Activated CD8-positive, alpha-beta memory T cell treated with anti-CD3 and anti-CD28 coated beads for 36 hours (primary cell): ENCODE measurements at regions not wholly inside any gene's neighbourhood (a gene's known extent, or its start where the extent isn't known, plus 50 kb on each side); places are given as distances from the start of the nearest gene placed in this dataset.
"Not testable (repeated sequence)": the region's sequence is repeated elsewhere in the genome, so short reads cannot be mapped to it uniquely, and the experiment has no call there.

ENCODE experiments used
- CTCF ChIA-PET: fragments of 350-600 bp; sonication (Branson Sonifier 250); formaldehyde crosslinking; loops from one replicate; lab custom pipeline; 2021; ENCODE audit warnings: antibody characterized with exemption; lab: Charles Lee
- POLR2A ChIA-PET: fragments of 350-600 bp; sonication (Branson Sonifier 250); formaldehyde crosslinking; loops from one replicate; lab custom pipeline; 2021; ENCODE audit warnings: antibody characterized with exemption; lab: Charles Lee

GRCh38 chr2:238518172-238518820, 91.6 kb downstream of the ASB1 start:
- ChIA-PET CTCF (no interaction called here), POLR2A (no interaction called here)

DNA sequence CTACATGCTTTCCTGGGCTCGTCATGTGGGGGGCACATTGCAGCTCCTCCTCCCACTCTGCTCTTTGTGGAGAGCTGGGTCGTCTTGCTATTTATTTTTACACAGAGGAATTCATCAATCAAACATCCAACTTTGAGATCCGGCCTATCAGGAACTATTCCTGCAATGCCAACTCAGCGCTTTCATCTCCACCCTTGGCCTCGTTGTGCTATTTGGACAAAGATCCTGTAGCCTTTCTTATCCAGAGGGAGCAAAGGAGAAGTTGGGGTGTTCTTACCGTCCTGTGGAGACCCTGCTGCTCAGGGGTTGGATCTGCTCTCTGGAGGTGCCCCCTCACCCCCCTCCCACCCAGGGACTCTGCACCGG, 92.1 kb downstream of the ASB1 start:
- ChIA-PET POLR2A (no interaction called here), CTCF (no interaction called here)

GRCh38 chr2:238520359-238520886, 93.7 kb downstream of the ASB1 start:
- ChIA-PET POLR2A (no interaction called here), CTCF (interaction anchor here (0.5 kb wide), 1 partner anchor 23 kb away, joined by 3 read pairs; no protein-coding TSS in a partner anchor)

- ChIA-PET POLR2A (no interaction called here), CTCF (no interaction called here)
Observed at GRCh38 chr2:238521002-238521401, 94.3 kb downstream of the ASB1 start.

GRCh38 chr2:238521870-238522269, 95.1 kb downstream of the ASB1 start:
- ChIA-PET CTCF (no interaction called here), POLR2A (no interaction called here)

DNA sequence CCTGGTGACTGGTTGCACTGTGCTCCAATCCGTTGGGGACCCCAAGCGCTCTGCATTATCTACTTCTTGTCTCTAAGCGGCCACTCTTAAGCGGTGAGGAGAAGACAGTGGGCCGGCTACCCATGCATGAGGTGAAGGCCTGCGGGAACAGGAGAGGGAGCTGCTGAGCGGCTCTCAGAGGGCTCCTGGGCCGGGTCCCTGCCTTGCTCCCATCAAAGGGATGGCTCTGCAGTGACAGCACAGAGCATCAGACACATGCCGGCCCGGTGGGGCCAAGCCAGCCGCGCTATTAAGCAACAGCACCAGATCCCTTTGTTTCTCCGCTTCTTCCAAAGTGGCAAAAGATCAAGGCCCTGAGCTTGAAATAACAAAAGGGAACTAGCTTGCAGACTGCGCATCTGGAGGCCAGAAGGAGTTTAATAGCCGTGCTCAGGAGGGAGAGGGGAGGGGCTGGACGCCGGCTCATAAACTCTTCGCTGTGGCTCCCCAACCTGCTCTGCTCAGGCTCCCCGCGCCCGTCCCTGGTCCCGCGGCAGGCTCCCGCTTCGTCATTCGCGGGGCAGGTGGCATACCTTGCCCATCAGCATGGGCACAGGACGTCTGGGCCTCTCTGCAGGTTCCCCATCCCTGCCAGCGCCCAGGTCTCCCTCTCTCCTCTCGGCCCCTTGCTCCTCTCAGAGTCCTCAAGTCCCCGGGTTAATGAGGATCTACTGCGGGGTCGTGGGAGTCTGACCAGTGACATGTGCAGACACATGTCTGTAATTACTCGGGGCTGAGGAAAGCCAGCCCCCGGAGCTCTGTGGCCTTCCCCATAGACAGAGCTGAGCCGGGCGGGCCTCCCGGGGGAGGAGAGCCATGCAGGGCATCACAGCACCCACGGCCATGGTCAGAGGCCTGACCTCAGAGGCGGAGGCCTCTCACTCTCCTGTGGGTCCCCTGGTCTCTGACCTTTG, 96.7 kb downstream of the ASB1 start:
- ChIA-PET CTCF (no interaction called here), POLR2A (no interaction called here)

GRCh38 chr2:238524426-238524983, 97.8 kb downstream of the ASB1 start:
- CTCF ChIA-PET: no interaction called here
- POLR2A ChIA-PET: no interaction called here

- POLR2A ChIA-PET: no interaction called here
- CTCF ChIA-PET: interaction anchor here (0.7 kb wide), 2 partner anchors 9 to 462 kb away, joined by 3 to 4 read pairs; no protein-coding TSS in a partner anchor
Observed at GRCh38 chr2:238525990-238526389, 99.3 kb downstream of the ASB1 start.

DNA sequence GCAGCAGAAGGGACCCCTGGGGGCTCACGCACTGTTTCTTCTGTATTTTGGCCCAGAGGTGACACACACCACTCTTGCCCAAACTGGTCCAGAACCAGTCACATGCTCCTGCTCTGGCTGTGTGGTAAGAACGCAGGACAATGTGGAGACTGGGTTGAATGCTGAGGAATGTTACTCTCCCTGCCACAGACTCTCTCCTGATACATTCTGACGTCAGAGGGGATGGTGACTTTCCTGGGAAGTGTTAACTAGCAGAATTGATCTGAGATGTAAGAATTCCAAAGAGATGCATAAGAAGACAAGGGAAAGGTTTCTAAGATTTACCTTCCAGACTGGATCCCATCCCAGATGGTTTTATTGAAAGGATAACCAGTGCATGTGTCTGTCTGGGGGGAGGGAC, 100.8 kb downstream of the ASB1 start:
- ChIA-PET CTCF (no interaction called here), POLR2A (no interaction called here)

DNA sequence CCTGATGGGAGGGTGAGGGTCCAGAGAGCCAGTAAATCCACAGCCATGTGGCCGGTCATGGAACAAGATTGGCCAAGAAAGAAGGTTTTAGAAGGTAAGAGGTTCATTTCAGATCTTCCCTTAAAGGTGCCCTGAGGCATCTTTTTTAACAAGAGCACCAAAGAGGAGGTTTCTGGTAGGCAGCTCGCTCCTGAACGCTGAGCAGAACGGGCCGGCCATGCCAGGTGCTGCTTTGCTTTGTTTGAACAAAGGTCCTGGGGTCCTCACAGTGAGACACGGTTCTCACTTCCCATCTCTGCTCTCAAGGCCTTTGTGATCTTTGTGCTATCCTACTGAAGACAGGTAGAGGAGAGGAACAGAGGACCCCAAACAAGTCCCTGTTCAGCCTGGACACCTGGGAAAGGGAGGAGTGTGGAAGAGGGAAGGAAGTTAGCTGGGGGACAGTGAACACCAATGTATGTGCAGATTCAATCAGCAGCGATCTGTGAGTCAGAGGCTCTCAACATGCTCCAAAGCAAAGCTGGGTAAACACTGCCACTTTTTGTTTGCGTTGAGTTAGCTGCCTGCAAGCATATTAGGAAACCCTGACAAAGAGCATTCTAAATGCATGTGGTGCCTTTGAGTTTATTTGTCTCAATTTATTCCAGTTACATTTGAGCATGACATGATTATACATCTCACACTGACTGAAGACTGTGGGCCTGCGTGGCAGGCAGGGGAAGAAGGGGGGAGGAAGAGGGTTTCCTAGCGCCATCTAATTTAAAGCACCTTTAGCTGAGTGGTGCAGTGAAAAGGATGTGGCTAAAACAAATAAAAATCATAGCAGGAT, 102.4 kb downstream of the ASB1 start:
- ChIA-PET POLR2A (no interaction called here), CTCF (no interaction called here)

DNA sequence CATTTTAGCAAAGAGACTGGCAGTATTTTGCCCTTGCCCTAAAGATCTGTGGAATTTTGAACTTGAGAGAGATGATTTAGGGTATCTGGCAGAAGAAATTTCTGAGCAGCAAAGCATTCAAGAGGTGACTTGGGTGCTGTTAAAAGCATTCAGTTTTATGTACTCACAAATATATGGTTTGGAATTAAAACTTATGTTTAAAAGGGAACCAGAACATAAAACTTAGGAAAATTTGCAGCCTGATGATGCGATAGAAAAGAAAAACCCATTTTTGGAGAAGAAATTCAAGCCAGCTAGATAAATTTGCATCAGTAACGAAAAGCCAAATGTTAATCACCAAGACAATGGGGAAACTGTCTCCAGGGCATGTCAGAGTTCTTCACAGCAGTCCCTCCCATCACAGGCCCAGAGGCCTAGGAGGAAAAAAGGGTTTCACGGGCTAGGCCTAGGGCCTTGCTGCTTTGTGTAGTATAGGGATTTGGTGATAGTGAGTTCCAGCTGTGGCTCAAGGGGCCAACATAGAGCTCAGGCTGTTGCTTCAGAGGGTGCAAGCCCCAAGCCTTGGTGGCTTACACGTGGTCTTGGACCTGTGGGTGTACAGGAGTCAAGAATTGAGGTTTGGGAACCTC, 104.4 kb downstream of the ASB1 start:
- POLR2A ChIA-PET, CTCF ChIA-PET: not testable (repeated sequence)

DNA sequence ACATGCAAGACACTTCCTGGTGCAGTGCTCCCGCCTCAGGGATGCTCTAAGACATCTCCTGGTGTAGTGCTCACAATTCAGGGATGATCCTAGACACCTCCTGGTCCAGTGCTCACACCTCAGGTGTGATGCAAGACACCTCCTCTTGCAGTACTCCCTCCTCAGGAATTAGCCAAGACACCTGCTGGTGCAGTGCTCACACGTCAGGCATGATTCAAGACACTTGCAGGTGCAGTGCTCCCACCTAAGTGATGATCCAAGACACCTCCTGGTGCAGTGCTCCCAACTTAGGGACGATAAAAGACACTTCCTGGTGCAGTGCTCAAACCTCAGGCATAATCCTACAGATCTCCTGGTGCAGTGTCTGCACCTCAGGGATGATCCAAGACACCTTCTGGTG, 117.0 kb downstream of the ASB1 start:
- CTCF ChIA-PET, POLR2A ChIA-PET: not testable (repeated sequence)

GRCh38 chr2:238548902-238549462, 122.3 kb downstream of the ASB1 start:
- ChIA-PET POLR2A (no interaction called here), CTCF (no interaction called here)

DNA sequence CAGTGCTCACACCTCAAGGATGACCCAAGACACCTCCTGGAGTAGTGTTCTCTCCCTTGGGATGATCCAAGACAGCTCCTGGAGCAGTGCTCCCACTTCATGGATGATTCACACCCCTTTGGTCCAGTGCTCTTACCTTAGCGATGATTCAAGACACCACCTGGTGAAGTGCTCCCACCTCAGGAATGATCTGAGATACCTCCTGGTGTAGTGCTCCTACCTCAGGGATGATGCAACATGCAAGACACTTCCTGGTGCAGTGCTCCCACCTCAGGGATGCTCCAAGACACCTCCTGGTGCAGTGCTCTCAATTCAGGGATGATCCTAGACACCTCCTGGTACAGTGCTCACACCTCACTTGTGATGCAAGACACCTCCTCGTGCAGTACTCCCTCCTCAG, 123.1 kb downstream of the ASB1 start:
- POLR2A ChIA-PET: no interaction called here
- CTCF ChIA-PET: no interaction called here

DNA sequence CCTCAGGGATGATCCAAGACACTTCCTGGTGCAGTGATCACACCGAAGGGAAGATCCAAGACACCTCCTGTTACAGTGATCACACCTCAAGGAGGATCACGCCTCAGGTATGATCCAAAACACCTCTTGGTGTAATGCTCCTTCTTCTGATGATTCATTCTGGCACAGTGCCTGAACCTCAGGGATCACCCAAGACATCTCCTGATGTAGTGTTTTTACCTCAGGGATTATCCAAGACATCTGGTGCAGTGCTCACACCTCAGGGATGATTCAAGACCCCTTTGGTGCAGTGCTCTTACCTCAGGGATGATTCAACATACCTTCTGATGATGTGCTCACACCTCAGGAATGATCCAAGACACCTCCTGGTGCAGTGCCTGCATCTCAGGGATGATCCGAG, 124.4 kb downstream of the ASB1 start:
- ChIA-PET POLR2A (no interaction called here), CTCF (no interaction called here)

- CTCF ChIA-PET: no interaction called here
Observed at GRCh38 chr2:238552226-238552625, 125.5 kb downstream of the ASB1 start.

GRCh38 chr2:238553159-238553558, 126.4 kb downstream of the ASB1 start:
- ChIA-PET POLR2A (no interaction called here), CTCF (no interaction called here)

More at GRCh38 chr2:238552226-238552625, 125.5 kb downstream of the ASB1 start:
- POLR2A ChIA-PET: no interaction called here

DNA sequence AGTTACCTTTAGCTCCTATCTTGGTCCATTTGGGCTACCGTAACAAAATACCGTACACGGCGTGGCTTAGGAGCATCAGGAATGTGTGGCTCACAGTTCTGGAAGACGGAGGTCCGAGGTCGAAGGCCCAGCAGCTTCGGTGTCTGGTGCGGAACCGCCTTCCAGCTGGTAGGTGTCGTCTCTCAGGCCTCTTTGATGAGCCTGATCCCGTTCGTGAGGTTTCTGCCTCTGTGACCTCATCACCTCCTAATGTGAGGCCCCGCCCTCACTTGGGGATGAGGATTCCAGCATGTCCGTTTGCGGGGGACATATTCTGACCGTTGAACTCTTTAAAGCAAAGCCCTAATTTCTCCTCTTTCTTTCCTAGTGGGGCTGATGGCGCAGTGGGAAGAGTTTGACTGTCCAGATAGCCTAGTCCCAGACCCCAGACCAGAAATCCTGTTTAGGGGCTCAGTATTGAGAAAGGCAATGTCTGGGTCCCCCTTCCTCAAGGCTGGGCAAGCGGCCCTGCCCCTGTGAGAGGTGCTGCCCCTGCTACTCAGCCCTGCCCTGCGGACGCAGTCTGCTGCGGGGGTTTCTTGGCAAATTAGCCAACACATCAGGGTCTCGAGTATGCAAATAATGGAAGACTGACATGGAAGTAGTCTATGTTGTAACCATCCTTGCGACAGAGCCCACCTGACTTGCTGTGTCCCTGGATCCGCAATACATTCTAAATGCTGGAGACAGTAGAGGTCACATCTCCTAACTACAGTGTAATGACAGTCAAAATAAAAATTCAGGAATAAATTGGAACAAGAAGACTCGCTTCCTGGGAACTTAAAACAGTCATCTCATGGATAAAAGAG, 128.0 kb downstream of the ASB1 start:
- CTCF ChIA-PET: no interaction called here
- POLR2A ChIA-PET: no interaction called here
